Esophagus muscularis mucosa (tissue), 3 donors: ENCODE measurements at regions not wholly inside any gene's neighbourhood (a gene's known extent, or its start where the extent isn't known, plus 50 kb on each side); places are given as distances from the start of the nearest gene placed in this dataset.

Experiments
- POLR2A ChIP-seq: fragments of 450-650 bp; IDR thresholded peaks from one replicate; pipeline ENCODE4 v1.6.1; 2017; ENCODE audit warnings: antibody characterized with exemption, moderate library complexity, mild to moderate bottlenecking, low read depth
- TF ChIP-seq, protein P1 (sequence below), 3 experiments: fragments of 200-600 bp in 2 of 3; fragments of 450-650 bp in 1 of 3; sonication (generic) in 2 of 3; IDR thresholded peaks; one replicate each; pipeline ENCODE4 v1.5.1; 2017 to 2019; ENCODE audit warnings: antibody characterized with exemption in 3 of 3, mild to moderate bottlenecking in 2 of 3, moderate library complexity in 1 of 3

DNA sequence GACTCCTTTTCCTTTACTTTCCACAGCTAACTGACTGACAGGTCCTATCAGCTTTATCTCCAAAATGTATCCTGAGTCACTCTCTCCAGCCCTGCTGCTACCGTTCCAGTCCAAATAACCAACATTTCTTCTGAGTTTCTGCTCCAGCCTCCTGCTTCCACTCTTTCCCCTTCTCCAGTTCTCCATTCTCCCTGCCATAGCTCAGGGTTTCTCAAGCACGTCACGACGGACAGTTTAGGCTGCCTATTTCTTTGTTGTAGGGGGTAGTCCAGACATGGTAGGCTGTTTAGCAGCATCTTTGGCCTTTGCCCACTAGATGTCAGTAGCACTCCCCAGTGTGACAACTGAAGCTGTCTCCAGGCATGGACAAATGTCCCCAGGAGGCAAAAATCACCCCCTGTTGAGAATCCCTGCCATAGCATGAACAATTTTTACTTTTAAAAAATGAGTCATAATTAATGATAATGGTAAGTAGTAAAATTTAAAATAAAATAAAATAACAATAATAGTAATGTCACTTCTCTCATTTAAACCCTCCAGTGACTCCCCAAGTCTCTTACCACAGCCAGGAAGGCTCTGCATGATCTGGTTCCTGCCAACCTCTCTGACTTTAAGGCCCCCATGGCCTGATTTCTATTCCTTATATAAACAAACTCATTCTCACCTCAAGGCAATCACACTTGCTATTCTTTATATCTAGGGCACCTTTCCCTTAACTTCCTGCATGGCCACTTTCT lies 105.4 kb upstream of the FER start:
- no peak for TF ChIP-seq POLR2A
- TF ChIP-seq, protein P1, sequence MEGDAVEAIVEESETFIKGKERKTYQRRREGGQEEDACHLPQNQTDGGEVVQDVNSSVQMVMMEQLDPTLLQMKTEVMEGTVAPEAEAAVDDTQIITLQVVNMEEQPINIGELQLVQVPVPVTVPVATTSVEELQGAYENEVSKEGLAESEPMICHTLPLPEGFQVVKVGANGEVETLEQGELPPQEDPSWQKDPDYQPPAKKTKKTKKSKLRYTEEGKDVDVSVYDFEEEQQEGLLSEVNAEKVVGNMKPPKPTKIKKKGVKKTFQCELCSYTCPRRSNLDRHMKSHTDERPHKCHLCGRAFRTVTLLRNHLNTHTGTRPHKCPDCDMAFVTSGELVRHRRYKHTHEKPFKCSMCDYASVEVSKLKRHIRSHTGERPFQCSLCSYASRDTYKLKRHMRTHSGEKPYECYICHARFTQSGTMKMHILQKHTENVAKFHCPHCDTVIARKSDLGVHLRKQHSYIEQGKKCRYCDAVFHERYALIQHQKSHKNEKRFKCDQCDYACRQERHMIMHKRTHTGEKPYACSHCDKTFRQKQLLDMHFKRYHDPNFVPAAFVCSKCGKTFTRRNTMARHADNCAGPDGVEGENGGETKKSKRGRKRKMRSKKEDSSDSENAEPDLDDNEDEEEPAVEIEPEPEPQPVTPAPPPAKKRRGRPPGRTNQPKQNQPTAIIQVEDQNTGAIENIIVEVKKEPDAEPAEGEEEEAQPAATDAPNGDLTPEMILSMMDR (IDR thresholded peaks at IDR 0.05): peak; percentile 51 to 77 (median 57)
